ENCODE measurements at regions not wholly inside any gene's neighbourhood (a gene's known extent, or its start where the extent isn't known, plus 50 kb on each side); places are given as distances from the start of the nearest gene placed in this dataset.
"Not testable (repeated sequence)": the region's sequence is repeated elsewhere in the genome, so short reads cannot be mapped to it uniquely, and the experiment has no call there.

DNA sequence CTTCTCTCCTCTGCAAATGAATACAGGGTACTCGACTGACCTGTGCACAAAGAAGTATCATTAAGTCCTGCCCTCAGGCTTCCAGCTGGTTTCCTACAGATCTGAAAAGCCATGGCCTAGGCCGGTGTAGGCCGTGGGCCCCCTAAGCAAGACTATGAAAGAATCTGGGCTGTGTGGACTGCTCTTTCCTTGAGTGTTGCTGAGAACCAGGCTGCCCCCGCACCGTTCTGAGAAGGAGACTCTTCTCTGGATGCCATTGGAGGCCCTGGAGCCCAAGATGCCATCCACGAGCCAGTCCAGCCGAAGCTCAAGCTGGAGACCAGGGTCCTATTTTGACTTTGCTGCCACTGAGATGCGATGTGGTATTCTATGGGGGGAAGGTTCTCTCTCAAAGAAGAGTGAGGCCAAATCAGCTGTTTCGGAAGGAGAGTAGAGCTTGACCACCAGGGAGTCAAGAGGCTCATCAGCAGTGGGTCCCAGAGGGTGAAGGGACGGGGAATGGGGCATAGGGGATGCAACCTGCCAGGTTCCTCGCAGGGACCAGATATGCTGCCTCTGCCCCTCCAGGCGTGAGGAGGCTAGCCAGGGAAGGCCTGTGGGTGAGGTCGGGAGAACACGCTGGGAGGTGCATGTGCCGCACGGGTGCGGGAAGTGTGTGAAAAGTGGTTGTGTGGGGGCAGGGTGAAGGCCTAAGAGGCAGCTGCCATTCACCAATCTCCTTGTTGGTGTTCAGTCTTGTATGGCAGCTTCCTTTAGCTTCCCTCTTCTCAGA, 96.4 kb upstream of the B3GAT1 start:
- no peak for DNase-seq

DNA sequence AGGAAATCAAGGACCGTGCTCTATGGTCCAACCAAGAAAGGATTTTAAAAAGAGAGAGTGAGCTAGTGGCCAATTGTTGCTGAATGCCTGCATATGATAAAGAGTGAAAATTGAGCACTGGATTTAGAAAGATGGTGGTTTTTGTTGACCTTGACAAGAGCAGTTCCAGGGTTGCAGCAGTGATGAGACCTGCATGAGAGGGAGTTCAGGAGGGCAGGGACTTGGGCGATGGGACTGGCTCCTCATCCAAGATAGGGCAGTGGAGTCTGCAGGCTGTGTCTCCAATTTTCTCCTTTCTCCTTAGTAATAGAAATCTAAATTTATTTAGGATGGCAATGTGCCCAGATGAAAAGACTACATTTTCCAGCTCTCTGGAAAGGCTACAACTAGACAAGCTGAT, 94.0 kb upstream of the B3GAT1 start:
- DNase-seq = no peak

DNA sequence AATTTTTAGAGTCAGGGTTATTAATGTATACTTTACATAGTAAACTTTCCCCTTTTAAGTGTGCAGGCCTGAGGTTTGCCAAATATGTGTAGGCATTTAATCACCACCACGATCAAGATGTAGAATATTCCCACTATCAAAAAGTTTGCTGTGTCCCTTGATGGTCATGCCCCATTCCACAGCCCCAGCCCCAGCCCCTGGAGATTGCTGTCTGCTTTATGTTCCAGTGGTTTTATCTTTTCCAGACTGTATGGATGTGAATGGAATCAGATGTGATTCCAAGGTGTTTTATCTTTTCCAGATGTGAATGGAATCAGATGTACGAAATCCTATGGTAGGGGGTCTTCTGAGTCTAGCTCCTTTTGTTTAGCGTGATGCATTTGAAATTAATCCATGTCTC, 93.1 kb upstream of the B3GAT1 start:
- no peak for DNase-seq

DNA sequence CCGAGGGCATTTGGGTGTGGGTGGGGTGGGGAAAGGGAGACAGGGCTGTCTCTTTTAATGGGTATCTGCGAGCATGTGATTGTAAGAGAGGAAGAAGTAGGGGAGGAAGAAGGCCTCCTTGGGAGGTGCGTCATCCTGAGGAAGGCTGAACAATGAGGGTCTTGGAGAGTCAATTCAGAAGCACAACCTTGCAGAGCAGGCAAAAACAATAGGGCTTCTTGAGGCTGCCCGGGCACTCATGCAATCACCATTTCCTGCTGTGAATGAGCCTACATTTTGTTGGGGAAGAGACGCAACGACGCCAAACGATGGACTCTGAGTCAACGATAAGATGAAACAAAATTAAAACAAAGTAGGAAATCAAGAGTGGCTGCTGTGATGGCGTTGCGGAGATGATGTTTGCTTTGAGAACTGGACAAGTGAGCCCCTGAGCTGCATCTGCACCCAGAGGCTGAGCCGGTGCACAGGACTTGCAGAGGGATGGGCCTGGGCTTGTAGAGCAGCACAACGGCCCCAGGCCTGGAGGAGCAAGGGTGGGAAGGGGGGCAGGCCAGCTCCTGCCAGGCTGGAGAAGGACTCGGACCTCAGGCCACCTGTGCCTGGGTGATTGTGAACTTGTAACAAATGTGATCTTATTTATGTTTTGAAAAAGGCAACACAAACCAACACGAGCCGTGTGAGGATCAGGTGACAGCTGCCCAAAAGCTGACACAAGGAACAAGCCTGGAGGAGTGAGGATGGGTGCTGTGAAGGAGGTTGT, 92.3 kb upstream of the B3GAT1 start:
- no peak for DNase-seq

DNA sequence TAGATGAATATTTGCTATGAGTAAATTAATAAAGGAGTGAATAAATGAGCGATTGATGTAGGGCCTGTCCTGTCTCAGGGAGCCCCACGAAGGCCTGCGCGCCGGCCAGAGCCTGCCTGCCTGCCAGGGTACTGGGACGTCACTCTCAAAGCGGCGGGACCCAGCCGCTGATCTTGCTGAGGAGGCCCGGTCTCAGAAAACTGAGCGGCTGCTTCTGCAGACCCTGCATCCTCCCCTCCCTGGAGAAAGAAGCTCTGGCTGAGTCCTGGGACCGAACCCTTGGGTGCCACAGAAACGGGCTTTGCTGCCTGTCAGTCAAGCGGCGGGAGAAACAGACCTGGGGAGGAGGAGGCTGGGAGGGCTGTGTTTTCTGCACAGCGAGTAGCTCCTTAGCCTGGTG, 91.6 kb upstream of the B3GAT1 start:
- DNase-seq = no peak

DNA sequence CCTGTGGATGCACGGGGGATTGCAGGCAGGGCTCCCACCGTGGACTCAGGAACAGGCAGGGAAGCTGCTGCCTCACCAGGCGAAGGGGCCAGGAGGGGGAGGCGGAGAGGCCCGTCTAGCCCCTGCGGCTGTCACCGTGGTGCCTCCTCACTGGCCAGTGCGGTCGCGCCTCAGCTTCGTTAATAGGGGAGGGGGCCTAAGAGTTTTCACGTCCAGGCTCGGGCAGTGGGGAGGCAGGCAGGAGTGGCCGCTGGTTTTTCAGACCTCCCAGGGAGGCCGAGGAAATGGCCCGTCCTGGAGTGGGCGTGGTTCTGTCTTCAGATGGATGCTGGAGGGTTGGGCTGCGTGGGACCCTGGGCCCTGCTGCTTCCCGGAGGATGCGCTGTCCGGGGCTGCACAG, 91.1 kb upstream of the B3GAT1 start:
- no peak for DNase-seq

DNA sequence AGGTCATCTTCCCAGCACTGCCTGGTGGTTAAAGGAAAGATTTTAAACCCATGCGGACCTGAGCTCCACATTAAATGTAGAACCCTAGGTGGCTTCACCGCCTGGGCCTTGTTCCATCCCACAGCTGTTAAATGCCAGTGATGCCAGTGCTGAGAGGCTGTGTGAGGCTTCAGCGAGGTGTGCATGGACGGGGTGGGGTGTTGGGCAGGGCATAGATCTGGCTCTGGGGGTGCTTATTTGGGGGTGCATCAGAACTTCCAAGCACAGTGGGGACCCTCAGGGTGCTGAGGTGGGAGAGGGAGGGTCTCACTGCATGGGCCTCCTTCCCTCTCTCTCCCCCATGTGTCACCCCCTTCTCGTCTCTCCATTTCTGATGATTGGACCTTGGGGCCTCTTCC, 90.1 kb upstream of the B3GAT1 start:
- no peak for DNase-seq

DNA sequence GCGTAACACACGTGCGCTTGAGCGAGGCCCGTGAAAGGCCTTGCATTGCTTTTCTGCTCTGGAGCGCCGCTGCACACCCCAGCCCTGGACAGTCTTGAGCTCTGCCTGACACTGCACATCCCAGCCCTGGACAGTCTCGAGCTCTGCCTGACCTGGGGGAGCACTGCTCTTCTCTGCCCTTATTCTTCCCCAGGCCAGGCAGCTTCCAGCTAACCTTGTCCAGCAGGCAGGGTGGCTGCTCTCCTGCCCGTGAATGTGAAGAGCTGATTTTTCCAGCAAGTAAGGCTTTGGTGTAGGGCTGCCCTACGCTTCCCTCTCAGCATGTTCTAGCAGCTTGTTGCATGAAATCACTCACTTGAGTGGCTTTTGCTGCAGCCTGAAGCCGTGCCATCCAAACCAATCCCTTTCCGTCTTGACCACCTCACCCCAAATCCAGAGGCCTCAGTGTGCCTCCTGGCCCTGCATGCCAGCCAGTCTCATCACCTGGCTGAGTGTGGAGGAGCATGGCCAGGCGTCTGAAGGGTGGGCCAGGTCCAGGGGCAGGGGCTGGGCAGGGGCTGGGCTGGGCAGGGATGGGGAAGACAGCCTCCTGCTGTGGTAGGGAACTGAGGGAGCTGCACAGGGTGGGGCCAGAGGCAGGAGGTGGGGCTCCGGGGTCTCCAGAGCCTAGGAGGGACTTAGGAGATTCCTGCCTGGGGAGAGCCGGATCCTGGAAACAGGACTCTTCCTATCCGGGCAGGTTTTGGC, 89.5 kb upstream of the B3GAT1 start:
- no peak for DNase-seq

DNA sequence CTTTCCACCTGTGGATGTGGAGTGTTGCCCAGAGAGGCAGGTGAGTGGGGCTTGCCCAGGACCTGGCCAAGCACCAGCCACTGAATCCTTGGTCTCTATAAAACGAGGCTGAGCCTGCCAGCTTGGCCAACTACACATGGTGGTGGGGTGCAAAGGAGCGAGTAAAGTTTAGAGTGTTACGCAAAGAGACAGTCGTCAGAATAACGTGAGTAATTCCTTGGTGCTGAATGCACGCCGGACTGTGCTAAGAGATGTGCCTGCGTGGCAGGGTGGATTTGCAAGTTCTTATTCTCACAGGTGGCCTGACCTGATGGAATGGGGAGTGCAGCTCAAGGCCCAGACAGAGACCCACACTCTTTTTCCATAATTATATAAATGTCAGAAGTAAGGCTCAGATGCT, 88.6 kb upstream of the B3GAT1 start:
- DNase-seq = no peak

DNA sequence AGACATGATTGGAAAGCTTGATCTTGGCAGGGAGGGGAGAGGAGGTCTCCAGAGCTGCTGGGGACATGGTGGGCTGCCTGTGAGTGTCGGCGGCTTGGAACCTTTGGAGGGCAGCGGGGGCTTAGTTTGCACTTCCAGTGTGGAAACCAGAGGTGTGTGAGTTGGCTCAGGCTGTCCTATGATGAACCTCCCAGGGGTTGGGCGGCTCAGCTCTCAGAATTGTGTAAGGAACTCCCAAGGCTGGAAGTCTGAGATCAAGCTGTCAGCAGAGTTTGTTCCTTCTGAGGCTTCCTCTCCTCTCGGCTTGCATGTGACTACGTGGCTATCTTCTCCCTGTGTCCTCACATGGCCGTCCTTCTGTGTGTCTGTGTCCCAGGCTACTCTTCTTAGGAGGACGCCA, 87.9 kb upstream of the B3GAT1 start:
- no peak for DNase-seq

DNA sequence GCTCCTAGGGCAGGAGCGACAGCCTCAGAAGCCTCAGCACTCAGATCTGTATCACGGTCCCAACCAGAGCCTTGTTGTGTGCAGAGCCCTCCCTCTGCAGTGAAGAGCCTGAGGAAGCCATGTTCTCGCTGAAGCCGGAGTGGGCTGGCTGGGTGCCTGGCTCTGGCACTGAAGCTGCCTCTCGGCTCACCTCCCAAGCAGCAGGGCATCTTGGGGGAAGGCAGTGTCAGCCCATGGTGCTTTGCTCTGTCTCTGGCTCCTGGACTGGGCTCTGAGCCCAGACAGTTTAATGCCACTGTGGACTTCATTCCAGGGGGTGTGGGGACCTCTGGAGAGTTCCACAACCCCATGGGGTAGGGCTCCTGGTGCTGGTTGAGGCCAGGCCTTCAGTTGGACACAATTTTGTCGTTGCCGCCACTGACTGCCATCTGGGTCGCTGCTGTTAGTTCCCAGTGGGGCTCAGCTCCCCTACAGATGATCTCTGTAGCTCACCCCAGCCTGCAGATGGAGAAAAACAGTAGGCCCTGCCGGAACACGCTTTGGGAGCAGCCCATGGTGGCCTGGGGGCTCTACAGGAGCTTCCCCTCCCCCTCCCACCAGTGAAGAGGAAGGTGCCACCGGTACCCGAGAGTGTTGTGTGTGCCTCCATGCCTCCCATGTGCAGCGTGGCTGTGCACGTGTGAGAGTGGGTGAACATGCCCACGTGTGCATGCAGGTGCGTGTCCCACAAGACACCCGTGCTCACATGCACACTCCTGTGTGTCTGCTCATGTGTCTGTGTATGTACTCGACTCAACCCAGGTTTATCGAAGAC, 86.5 kb upstream of the B3GAT1 start:
- DNase-seq = no peak

DNA sequence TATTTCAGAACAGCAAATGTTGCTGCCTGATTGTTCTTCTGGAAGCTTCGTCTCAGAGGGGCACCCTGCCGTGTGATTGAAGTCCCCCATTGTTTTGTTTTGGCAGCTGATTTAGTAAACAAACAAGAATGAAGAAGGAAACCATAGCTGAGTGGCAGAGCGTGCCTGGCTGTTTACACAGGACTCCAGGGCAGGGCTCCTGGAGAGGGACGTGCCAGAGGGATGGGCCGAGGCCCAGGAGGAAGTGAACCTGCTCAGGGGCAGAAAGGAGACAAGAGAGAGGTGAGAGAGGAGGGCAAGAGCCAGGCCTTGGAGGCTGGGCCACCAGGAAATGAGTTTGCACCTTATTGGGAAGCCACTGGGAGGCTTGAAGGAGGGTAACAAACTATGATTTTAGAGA, 85.5 kb upstream of the B3GAT1 start:
- DNase-seq = no peak

DNA sequence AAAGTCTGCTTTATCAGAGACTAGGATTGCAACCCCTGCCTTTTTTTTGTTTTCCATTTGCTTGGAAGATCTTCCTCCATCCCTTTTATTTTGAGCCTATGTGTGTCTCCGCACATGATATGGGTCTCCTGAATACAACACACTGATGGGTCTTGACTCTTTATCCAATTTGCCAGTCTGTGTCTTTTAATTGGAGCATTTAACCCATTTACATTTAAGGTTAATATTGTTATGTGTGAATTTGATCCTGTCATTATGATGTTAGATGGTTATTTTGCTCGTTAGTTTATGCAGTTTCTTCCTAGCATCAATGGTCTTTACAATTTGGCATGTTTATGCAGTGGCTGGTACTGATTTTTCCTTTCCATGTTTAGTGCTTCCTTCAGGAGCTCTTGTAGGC, 84.0 kb upstream of the B3GAT1 start:
- DNase-seq = not testable (repeated sequence)

DNA sequence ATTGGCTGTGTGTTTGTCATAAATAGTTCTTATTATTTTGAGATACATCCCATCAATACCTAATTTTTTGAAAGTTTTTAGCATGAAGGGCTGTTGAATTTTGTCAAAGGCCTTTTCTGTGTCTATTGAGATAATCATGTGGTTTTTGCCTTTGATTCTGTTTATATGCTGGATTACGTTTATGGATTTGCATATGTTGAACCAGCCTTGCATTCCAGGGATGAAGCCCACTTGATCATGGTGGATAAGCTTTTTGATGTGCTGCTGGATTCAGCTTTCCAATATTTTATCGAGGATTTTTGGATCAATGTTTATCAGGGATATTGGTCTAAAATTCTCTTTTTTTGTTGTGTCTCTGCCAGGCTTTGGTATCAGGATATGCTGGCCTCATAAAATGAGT, 82.4 kb upstream of the B3GAT1 start:
- DNase-seq = not testable (repeated sequence)

DNA sequence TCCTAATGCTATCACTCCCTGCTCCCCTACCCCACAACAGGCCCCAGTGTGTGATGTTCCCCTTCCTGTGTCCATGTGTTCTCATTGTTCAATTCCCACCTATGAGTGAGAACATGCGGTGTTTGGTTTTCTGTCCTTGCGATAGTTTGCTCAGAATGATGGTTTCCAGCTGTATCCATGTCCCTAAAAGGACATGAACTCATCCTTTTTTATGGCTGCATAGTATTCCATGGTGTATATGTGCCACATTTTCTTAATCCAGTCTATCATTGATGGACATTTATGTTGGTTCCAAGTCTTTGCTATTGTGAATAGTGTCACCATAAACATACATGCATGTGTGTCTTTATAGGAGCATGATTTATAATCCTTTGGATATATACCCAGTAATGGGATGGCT, 80.4 kb upstream of the B3GAT1 start:
- not testable (repeated sequence) for DNase-seq

DNA sequence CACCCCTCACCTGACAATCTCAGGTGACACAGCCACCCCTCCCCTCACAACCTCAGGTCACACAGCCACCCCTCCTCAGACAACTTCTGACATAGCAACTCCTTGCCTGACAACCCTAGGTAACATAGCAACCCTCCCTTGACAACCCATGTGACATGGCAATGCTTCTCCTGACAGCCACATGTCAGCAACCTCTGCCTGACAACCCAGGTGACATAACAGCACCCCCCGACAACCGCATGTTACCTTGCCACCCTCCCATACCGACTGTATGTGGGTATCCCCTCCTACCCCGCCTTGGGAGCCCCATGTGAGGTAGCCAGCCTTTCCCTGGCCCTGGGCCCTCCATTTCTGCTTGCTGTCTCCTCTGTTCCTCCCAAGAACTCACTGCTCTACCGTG, 77.7 kb upstream of the B3GAT1 start:
- no peak for DNase-seq

DNA sequence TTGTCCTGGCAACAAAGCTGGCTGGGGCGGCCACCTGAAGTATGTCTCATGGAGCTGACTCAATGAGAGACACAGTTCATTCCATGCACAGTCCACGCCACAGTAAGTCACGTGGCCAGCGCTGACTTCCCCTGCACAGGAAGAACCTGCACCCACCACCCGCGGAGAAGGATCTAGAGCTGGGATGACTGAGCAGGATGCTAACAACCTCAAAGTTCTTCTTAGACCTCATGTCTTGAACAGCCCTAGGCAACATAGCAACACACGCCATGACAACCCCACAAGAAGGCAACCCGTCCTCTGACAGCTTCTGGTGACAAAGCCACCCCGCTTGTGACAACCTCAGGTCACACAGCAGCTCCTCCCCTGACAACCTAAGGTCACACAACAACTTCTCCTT, 76.9 kb upstream of the B3GAT1 start:
- DNase-seq = no peak

DNA sequence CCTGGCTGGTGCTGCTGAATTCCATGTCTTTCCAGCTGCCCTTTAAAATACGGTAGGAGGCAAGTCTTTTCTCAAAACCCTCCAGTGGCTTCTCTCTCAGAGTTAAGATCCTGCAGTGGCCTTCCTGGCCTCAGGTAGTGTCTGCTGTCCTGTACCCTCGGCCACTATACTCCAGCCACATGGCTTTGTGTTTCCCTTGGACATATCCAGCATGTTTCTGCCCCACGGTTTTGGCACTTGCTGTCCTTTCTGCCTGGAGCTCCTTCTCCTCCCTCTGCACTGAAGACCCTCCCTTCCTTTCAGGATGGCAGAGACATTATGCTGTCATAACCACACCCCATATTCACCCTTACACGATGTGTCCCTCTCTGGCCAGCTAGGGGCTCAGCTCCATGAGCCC, 76.5 kb upstream of the B3GAT1 start:
- DNase-seq = no peak

DNA sequence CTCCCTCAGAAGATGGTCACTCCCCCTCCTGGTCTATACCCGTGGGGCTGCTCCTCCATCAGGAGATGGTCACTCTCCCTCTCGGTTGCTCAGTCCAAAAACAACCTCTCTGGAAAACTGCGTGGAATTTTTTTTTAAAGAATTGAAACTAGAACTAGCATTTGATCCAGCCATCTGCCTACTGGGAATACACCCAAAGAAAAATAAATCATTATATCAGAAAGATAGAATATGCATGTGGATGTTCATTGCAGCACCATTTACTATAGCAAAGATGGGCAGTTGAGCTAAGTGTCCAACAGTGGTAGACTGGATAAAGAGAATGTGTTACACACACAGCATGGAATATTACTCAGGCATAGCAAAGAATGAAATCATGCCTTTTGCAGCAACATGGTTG, 75.7 kb upstream of the B3GAT1 start:
- DNase-seq = no peak

DNA sequence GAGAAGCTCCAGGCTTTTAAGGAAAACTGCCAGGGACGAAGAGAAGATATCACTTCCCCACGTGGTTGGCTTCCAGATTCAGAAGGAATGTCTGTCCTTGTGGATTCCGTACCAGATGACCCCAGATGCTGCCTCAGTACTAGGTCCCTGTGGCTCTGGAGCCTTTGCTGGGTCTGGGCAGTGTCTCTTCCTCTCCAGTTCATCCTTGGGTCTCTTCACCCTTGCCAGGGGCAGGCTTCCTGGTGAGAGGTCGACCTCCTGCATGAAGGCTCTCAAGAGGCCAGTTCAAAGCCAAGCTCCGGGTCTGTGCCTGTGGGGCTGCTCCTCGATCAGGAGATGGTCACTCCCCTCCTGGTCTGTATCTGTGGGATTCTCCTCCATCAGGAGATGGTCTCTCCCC, 74.7 kb upstream of the B3GAT1 start:
- DNase-seq = no peak

DNA sequence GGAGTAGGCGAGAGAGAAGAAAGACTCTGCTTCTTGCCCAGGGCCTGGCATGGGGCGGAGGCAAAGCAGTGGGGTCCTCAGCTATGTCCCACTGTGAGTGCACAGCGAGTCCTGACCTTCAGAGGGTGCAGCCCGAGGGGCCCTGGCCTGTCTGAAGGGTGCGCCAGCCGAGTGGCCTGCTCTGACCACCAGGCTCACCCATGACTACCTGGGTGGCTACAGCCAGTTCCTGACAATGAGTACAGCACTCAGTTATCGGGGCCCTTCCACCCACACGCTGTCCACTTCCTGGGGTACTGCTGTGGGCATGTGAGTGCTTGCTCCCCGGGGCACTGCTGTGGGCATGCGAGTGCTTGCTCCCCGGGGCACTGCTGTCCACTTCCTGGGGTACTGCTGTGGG, 74.1 kb upstream of the B3GAT1 start:
- DNase-seq = no peak

DNA sequence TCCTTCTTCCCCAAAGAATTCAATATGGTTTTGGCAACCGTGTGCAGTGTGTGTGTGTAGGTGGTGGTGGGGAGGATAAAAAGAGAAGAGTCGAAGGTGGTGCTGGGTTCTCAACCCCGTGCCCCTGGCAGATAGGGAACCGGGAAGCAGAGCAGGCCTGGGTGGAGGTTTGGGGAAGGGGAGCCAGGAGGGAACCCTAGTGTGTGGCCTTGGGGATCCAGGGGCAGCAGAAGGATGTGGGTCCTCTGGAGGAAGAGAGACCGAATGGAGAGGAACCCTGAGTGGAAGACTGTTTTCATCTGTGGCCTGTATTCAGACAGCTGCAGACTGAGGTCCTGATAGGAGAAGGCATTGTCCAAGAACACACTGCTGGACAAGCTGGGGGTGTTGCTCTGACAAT, 73.3 kb upstream of the B3GAT1 start:
- no peak for DNase-seq

DNA sequence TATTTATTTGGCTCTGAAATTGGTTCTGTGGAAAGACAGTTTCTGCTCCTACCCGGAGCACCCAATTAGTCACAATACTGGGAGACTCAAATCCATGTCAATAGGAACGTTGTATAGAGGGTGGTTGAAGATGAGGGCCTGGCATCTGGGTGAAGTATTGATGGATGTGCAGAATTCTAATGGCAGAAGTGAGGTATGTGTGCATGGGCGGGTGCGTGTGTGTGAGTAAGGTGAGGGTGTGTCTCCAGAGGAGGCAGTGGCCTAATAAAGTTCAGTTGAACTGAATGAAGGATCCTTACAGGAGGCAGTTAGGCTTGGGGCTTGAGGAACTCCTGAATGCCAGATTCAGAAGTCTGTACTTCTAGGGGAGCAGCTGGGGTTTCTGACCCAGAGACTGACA, 71.8 kb upstream of the B3GAT1 start:
- DNase-seq = no peak
